ENCODE measurements at regions not wholly inside any gene's neighbourhood (a gene's known extent, or its start where the extent isn't known, plus 50 kb on each side); places are given as distances from the start of the nearest gene placed in this dataset.

- no peak for TF ChIP-seq POLR2AphosphoS5 (IDR thresholded peaks at IDR 0.05; ENCODE audit: low read depth, low read length)
- TF ChIP-seq POLR2A (IDR thresholded peaks at IDR 0.05; ENCODE audit: low read depth, low read length), result no peak
Observed at GRCh38 chr22:49535126-49535525, 292.5 kb downstream of the BRD1 start.

Measured in GM12891 (cell line).